A549 (cell line): ENCODE measurements at regions not wholly inside any gene's neighbourhood (a gene's known extent, or its start where the extent isn't known, plus 50 kb on each side); places are given as distances from the start of the nearest gene placed in this dataset.

ENCODE experiments used
- CHD2 ChIP-seq: fragments of 150-350 bp; IDR thresholded peaks from 2 replicates; pipeline ENCODE4 v1.6.1; 2014; ENCODE audit warnings: low read length; ENCODE audit not compliant: partially characterized antibody
- CTCF ChIP-seq: fragments of >200 bp; sonication (Bioruptor Twin); formaldehyde crosslinking; IDR thresholded peaks from 3 replicates; pipeline ENCODE4 v1.5.1; 2016
- KDM1A ChIP-seq: fragments of 200-600 bp; sonication (generic); IDR thresholded peaks from 2 replicates; pipeline ENCODE4 v1.6.1; 2016; ENCODE audit warnings: low read depth, mild to moderate bottlenecking
- MYC ChIP-seq: IDR thresholded peaks from 2 replicates; pipeline ENCODE4 v1.6.1; 2012; ENCODE audit warnings: mild to moderate bottlenecking, inconsistent platforms, low read length, improper control_type of control experiment, borderline replicate concordance
- NR3C1 ChIP-seq: fragments of >200 bp; sonication (Bioruptor Twin); formaldehyde crosslinking; IDR thresholded peaks from 3 replicates; pipeline ENCODE4 v1.6.1; 2017
- POLR2A ChIP-seq: IDR thresholded peaks from 2 replicates; pipeline ENCODE4 v1.6.1; 2012; ENCODE audit warnings: mild to moderate bottlenecking, low read length
- SREBF2 ChIP-seq: fragments of 450-650 bp; IDR thresholded peaks from 2 replicates; pipeline ENCODE4 v1.6.1; 2014; ENCODE audit warnings: mild to moderate bottlenecking, moderate library complexity
- USF2 ChIP-seq: fragments of 450-650 bp; IDR thresholded peaks from 2 replicates; pipeline ENCODE4 v1.6.1; 2014; ENCODE audit warnings: antibody characterized with exemption

GRCh38 chr6:43874814-43875590 is 105.0 kb downstream of the VEGFA start:
- TF ChIP-seq CTCF (no peak), CHD2 (no peak), NR3C1 (no peak), USF2 (no peak), SREBF2 (no peak), KDM1A (no peak), MYC (no peak), POLR2A (no peak)
